Testis (tissue), 2 donors: ENCODE measurements at regions not wholly inside any gene's neighbourhood (a gene's known extent, or its start where the extent isn't known, plus 50 kb on each side); places are given as distances from the start of the nearest gene placed in this dataset.
A peak's percentile ranks its signal among the peaks of the same experiment; 100 is the strongest.

Source experiments
- DNase-seq: peaks from one replicate; pipeline ENCODE4 v3.0.0-alpha.2; 2019
- H3K27ac ChIP-seq, 2 donors: fragments of 200-600 bp; sonication (generic); one replicate each; pipeline ENCODE4 v1.5.1; 2019
- H3K27me3 ChIP-seq: fragments of 200-600 bp; sonication (generic); one replicate; pipeline ENCODE4 v1.5.1; 2019
- H3K36me3 ChIP-seq: fragments of 200-600 bp; sonication (generic); one replicate; pipeline ENCODE4 v1.5.1; 2017; ENCODE audit warnings: low read depth; ENCODE audit errors: missing control alignments
- H3K4me1 ChIP-seq: fragments of 200-600 bp; sonication (generic); one replicate; pipeline ENCODE4 v1.5.1; 2019
- H3K4me3 ChIP-seq, 2 donors: fragments of 200-600 bp; sonication (generic); one replicate each; pipeline ENCODE4 v1.5.1; 2017 to 2019
- H3K9me3 ChIP-seq: fragments of 200-600 bp; sonication (generic); one replicate; pipeline ENCODE4 v1.5.1; 2017
- CTCF ChIP-seq, 3 experiments: fragments of 450-650 bp in 2 of 3; fragments of 200-600 bp in 1 of 3; sonication (generic) in 1 of 3; IDR thresholded peaks; one replicate each; pipeline ENCODE4 v1.5.1; 2016 to 2019; ENCODE audit warnings: antibody characterized with exemption in 3 of 3, mild to moderate bottlenecking in 2 of 3, moderate library complexity in 1 of 3
- POLR2A ChIP-seq: fragments of 450-650 bp; IDR thresholded peaks from one replicate; pipeline ENCODE4 v1.6.1; 2017; ENCODE audit warnings: antibody characterized with exemption, mild to moderate bottlenecking, moderate library complexity
- WGBS, 2 donors: methylation state at CpG; one replicate each; pipeline ENCODE4 v1.1.5; 2018; 5-methylcytosine and 5-hydroxymethylcytosine counted together
- intact Hi-C: fragments of 100-400 bp; cut with DNase I; formaldehyde crosslinking; loops from one replicate; pipeline ENCODE4 v1.15.1; 2023; ENCODE audit warnings: low total_unique reads

GRCh38 chr2:172252154-172252553 is 149.5 kb upstream of the DLX2 start:
- H3K9me3 ChIP-seq = no peaks in the 10 kb centered on the region
- 59 to 79% methylated on average over 8 to 11 of the region's 12 CpGs for WGBS, 2 donors
- intact Hi-C loops = no loop called here
- H3K27ac ChIP-seq = peak overlapping the region; percentile 1 to 25
- peak; percentile 58 for DNase-seq
- no peaks in the 10 kb centered on the region for H3K4me1 ChIP-seq
- no peaks in the 10 kb centered on the region for H3K36me3 ChIP-seq
- no peak for TF ChIP-seq POLR2A
- TF ChIP-seq CTCF (IDR thresholded peaks at IDR 0.05) = no peak
- no peaks in the 10 kb centered on the region for H3K27me3 ChIP-seq
- peak overlapping the region; percentile 13 to 39 for H3K4me3 ChIP-seq

- Histone ChIP-seq H3K27me3 (no peaks in the 10 kb centered on the region), H3K4me1 (no peaks in the 10 kb centered on the region), H3K36me3 (no peaks in the 10 kb centered on the region), H3K4me3 (no peak overlapping the region), H3K27ac (no peak overlapping the region), H3K9me3 (no peaks in the 10 kb centered on the region)
- TF ChIP-seq POLR2A (no peak), CTCF (IDR thresholded peaks at IDR 0.05) (no peak)
- intact Hi-C loops = no loop called here
- no peak for DNase-seq
- WGBS, 2 donors = 66 to 71% methylated on average over 5 to 16 of the region's 16 CpGs
Observed at GRCh38 chr2:172253190-172254052, 150.7 kb upstream of the DLX2 start.

GRCh38 chr2:172256886-172257285 is 154.2 kb upstream of the DLX2 start:
- Histone ChIP-seq H3K27me3 (no peaks in the 10 kb centered on the region), H3K27ac (no peak overlapping the region), H3K4me3 (no peak overlapping the region), H3K9me3 (no peaks in the 10 kb centered on the region), H3K4me1 (no peaks in the 10 kb centered on the region), H3K36me3 (no peaks in the 10 kb centered on the region)
- WGBS, 2 donors = 47 to 75% methylated on average over 2 of the region's 2 CpGs
- TF ChIP-seq CTCF (IDR thresholded peaks at IDR 0.05) (no peak), POLR2A (no peak)
- intact Hi-C loops = no loop called here
- no peak for DNase-seq

GRCh38 chr2:172259827-172260226 is 157.1 kb upstream of the DLX2 start:
- intact Hi-C loops = no loop called here
- H3K27ac ChIP-seq = no peak overlapping the region
- WGBS, 2 donors = 95% methylated on average over 4 of the region's 4 CpGs

More at GRCh38 chr2:172259827-172260226, 157.1 kb upstream of the DLX2 start:
- H3K4me3 ChIP-seq = no peak overlapping the region
- no peaks in the 10 kb centered on the region for H3K36me3 ChIP-seq
- no peak for TF ChIP-seq POLR2A
- TF ChIP-seq CTCF (IDR thresholded peaks at IDR 0.05) = no peak
- DNase-seq = no peak
- H3K27me3 ChIP-seq = no peaks in the 10 kb centered on the region
- no peaks in the 10 kb centered on the region for H3K9me3 ChIP-seq
- no peaks in the 10 kb centered on the region for H3K4me1 ChIP-seq
